ENCODE measurements at regions not wholly inside any gene's neighbourhood (a gene's known extent, or its start where the extent isn't known, plus 50 kb on each side); places are given as distances from the start of the nearest gene placed in this dataset.

- TF ChIP-seq NRL (CRISPR knock-in tag; IDR thresholded peaks at IDR 0.05; ENCODE audit: borderline replicate concordance) (no peak), ZNF761 (CRISPR knock-in tag; conservative IDR thresholded peaks at IDR 0.05) (no peak)
Measured at GRCh38 chr20:1710484-1710883, 52.9 kb upstream of the SIRPG start (continued).

GRCh38 chr20:1707588-1708449 lies 50.2 kb upstream of the SIRPG start:
- intact Hi-C loops (cut with micrococcal nuclease; ENCODE audit: unreplicated experiment) (no loop called here), in situ Hi-C loops (cut with HindIII; ENCODE audit: extremely low pct_ligation_motif_present, low pct_unique_long_range_greater_than_20kb) (no loop called here)
- 3% methylated on average over 6 of the region's 6 CpGs for WGBS (ENCODE audit: low lambda C conversion rate)
- Histone ChIP-seq H3K9me3 (ENCODE audit: low read length) (no peaks in the 10 kb centered on the region), H4K20me1 (ENCODE audit: insufficient read depth, low read length) (no peaks in the 10 kb centered on the region), H3K27me3 (ENCODE audit: control insufficient read depth in 1 of 2, insufficient read depth in 2 of 2, low read length in 2 of 2) (peaks cover 2 to 26% of the 10 kb centered on the region in 2 experiments; a peak in 3 of 5 replicates), H3K79me2 (ENCODE audit: insufficient read depth, low read length) (no peaks in the 10 kb centered on the region), H3K4me1 (ENCODE audit: insufficient read depth, low read length) (no peaks in the 10 kb centered on the region), H3K27ac (ENCODE audit: extremely low read length, insufficient read depth, low read length) (no peak overlapping the region), H2AFZ (ENCODE audit: low read length) (no peak overlapping the region), H3K4me3 (replicated peaks in 1 of 3; ENCODE audit: insufficient read depth in 1 of 3, low read depth in 2 of 3, low read length in 3 of 3) (no peak overlapping the region), H3K9ac (ENCODE audit: insufficient read depth, low read depth, low read length) (no peak overlapping the region), H3K4me2 (ENCODE audit: low read depth, low read length) (no peak overlapping the region), H3K36me3 (replicated peaks in 1 of 2; ENCODE audit: control insufficient read depth in 1 of 2, insufficient read depth in 2 of 2, low read length in 2 of 2) (no peaks in the 10 kb centered on the region)
- ChIA-PET CTCF (ENCODE audit: low intra/inter-chr PET ratio, low total read pairs) (no interaction called here), POLR2A (no interaction called here)
- no TSS peak for BruUV-seq (replicated peaks)
- ATAC-seq = no peak
- no peak for FAIRE-seq
- DNase-seq (ENCODE audit: low spot score) = no peak
- TF ChIP-seq KAT2B (IDR thresholded peaks at IDR 0.05; ENCODE audit: borderline replicate concordance, low read depth, low read length) (no peak), ELF1 (CRISPR knock-in tag; IDR thresholded peaks at IDR 0.05) (no peak), CEBPZ (IDR thresholded peaks at IDR 0.05; ENCODE audit: low read length) (no peak), RNF219 (CRISPR knock-in tag; IDR thresholded peaks at IDR 0.05) (no peak), KLF13 (CRISPR knock-in tag; IDR thresholded peaks at IDR 0.05) (no peak), SATB2 (CRISPR knock-in tag; IDR thresholded peaks at IDR 0.05) (no peak), ZBTB21 (CRISPR knock-in tag; IDR thresholded peaks at IDR 0.05) (no peak), GTF2F1 (IDR thresholded peaks at IDR 0.05; ENCODE audit: low read length) (no peak), HOXA9 (CRISPR knock-in tag; IDR thresholded peaks at IDR 0.05; ENCODE audit: borderline replicate concordance) (no peak), RFX1 (IDR thresholded peaks at IDR 0.05) (no peak), GATA4 (IDR thresholded peaks at IDR 0.05; ENCODE audit: borderline replicate concordance, low read depth) (no peak), ZNF136 (CRISPR knock-in tag; IDR thresholded peaks at IDR 0.05; ENCODE audit: low read depth) (no peak), NCOA2 (CRISPR knock-in tag; IDR thresholded peaks at IDR 0.05) (no peak), ZNF543 (CRISPR knock-in tag; IDR thresholded peaks at IDR 0.05) (no peak)

Data from HepG2 (cell line).